GM21526 (cell line): ENCODE measurements at regions not wholly inside any gene's neighbourhood (a gene's known extent, or its start where the extent isn't known, plus 50 kb on each side); places are given as distances from the start of the nearest gene placed in this dataset.
"Not testable (repeated sequence)": the region's sequence is repeated elsewhere in the genome, so short reads cannot be mapped to it uniquely, and the experiment has no call there.

Experiments
- ATAC-seq: cut with Tn5 transposase; IDR thresholded peaks from one replicate; pipeline ENCODE4 v1.9.1; 2021; ENCODE audit warnings: moderate library complexity; ENCODE audit not compliant: unreplicated experiment, low FRiP score

GRCh38 chr4:58871509-58871908 lies 1761.3 kb upstream of the IGFBP7 start:
- no peak for ATAC-seq

- ATAC-seq, result no peak
Measured at GRCh38 chr4:58849026-58849425, 1738.8 kb upstream of the IGFBP7 start.

- no peak for ATAC-seq
Measured at GRCh38 chr4:58843455-58843854, 1733.3 kb upstream of the IGFBP7 start.

- ATAC-seq, result no peak
Measured at GRCh38 chr4:58833126-58833525, 1722.9 kb upstream of the IGFBP7 start.

GRCh38 chr4:58825278-58825677 lies 1715.1 kb upstream of the IGFBP7 start:
- no peak for ATAC-seq

GRCh38 chr4:58818560-58818959 lies 1708.4 kb upstream of the IGFBP7 start:
- ATAC-seq, result not testable (repeated sequence)

GRCh38 chr4:58809948-58810347 lies 1699.8 kb upstream of the IGFBP7 start:
- no peak for ATAC-seq

GRCh38 chr4:58809366-58809765 lies 1699.2 kb upstream of the IGFBP7 start:
- no peak for ATAC-seq

GRCh38 chr4:58808817-58809216 lies 1698.6 kb upstream of the IGFBP7 start:
- ATAC-seq, result no peak

GRCh38 chr4:58807843-58808615 lies 1697.8 kb upstream of the IGFBP7 start:
- ATAC-seq, result no peak

GRCh38 chr4:58776627-58777026 lies 1666.4 kb upstream of the IGFBP7 start:
- no peak for ATAC-seq

GRCh38 chr4:58767598-58767997 lies 1657.4 kb upstream of the IGFBP7 start:
- ATAC-seq, result no peak

- ATAC-seq, result no peak
Measured at GRCh38 chr4:58766763-58767162, 1656.6 kb upstream of the IGFBP7 start.

- ATAC-seq, result no peak
Measured at GRCh38 chr4:58761563-58761962, 1651.4 kb upstream of the IGFBP7 start.

- ATAC-seq, result no peak
Measured at GRCh38 chr4:58760737-58761136, 1650.6 kb upstream of the IGFBP7 start.

- ATAC-seq, result no peak
Measured at GRCh38 chr4:58760100-58760499, 1649.9 kb upstream of the IGFBP7 start.

- no peak for ATAC-seq
Measured at GRCh38 chr4:58749206-58749605, 1639.0 kb upstream of the IGFBP7 start.

- ATAC-seq, result no peak
Measured at GRCh38 chr4:58740897-58741296, 1630.7 kb upstream of the IGFBP7 start.

GRCh38 chr4:58739275-58739674 lies 1629.1 kb upstream of the IGFBP7 start:
- no peak for ATAC-seq

GRCh38 chr4:58738375-58738774 lies 1628.2 kb upstream of the IGFBP7 start:
- ATAC-seq, result no peak

- ATAC-seq, result no peak
Measured at GRCh38 chr4:58734030-58734674, 1624.0 kb upstream of the IGFBP7 start.

GRCh38 chr4:58732973-58733372 lies 1622.8 kb upstream of the IGFBP7 start:
- ATAC-seq, result no peak
